BLaER1 treated with 17β-estradiol and CSF1 and Interleukin-3, amounts not matched to agents 10 nM and 100 nM (cell line): ENCODE measurements at regions not wholly inside any gene's neighbourhood (a gene's known extent, or its start where the extent isn't known, plus 50 kb on each side); places are given as distances from the start of the nearest gene placed in this dataset.
A peak's percentile ranks its signal among the peaks of the same experiment; 100 is the strongest.

Experiments used
- H3K27ac ChIP-seq, 11 experiments: shearing (Covaris generic); formaldehyde crosslinking; 2 replicates each; pipeline ENCODE4 v1.8.1; 2022
- H3K27me3 ChIP-seq, 11 experiments: shearing (Covaris generic); formaldehyde crosslinking; 2 replicates each; pipeline ENCODE4 v1.8.1; 2022
- H3K36me3 ChIP-seq, 11 experiments: shearing (Covaris generic); formaldehyde crosslinking; 2 replicates each; pipeline ENCODE4 v1.8.1; 2022
- H3K4me1 ChIP-seq, 10 experiments: shearing (Covaris generic); formaldehyde crosslinking; 2 replicates each; pipeline ENCODE4 v1.8.1; 2022
- H3K4me2 ChIP-seq, 11 experiments: shearing (Covaris generic); formaldehyde crosslinking; 2 replicates each; pipeline ENCODE4 v1.8.1; 2022
- H3K4me3 ChIP-seq, 10 experiments: shearing (Covaris generic); formaldehyde crosslinking; 2 replicates each; pipeline ENCODE4 v1.8.1; 2022
- H3K9ac ChIP-seq, 11 experiments: shearing (Covaris generic); formaldehyde crosslinking; 2 replicates each; pipeline ENCODE4 v1.8.1; 2022
- H3K9me3 ChIP-seq, 11 experiments: shearing (Covaris generic); formaldehyde crosslinking; replicated peaks in 1 of 11; 2 replicates each; pipeline ENCODE4 v1.8.1; 2022
- H4K20me1 ChIP-seq, 11 experiments: shearing (Covaris generic); formaldehyde crosslinking; 2 replicates each; pipeline ENCODE4 v1.8.1; 2022
- Cebpa-rat ChIP-seq, 11 experiments: shearing (Covaris generic); IDR thresholded peaks; 2 replicates each; pipeline ENCODE4 v1.8.1; 2022

DNA sequence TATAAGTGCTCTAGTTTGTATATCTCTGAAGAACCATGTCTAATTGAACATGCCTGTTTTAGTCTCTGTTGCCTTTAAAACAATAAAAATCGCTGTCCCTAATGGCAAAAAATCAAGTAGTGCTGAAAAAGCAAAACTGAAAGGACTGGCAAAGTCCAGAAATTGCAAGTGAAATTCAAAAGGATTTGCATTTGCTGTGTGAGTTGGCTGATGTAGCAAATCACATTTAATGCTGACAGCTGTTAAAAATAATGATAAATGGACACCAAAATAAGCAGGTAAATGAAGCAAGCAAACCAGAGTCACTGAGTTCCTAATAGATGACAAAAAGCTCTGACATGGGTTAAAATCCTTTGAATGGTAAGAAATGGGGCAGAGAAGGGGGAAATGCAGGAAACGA is 874.1 kb downstream of the GRM8 start:
- no peak overlapping the region for H3K4me3 ChIP-seq
- no peak overlapping the region for H3K27ac ChIP-seq
- no peak for TF ChIP-seq Cebpa-rat (IDR thresholded peaks at IDR 0.05)
- H3K4me1 ChIP-seq: no peaks in the 10 kb centered on the region
- no peaks in the 10 kb centered on the region for H4K20me1 ChIP-seq
- H3K36me3 ChIP-seq: no peaks in the 10 kb centered on the region
- no peaks in the 10 kb centered on the region for H3K27me3 ChIP-seq
- no peak overlapping the region for H3K9ac ChIP-seq
- H3K9me3 ChIP-seq: no peaks in the 10 kb centered on the region; a peak in 1 of 22 replicates
- H3K4me2 ChIP-seq: no peak overlapping the region

DNA sequence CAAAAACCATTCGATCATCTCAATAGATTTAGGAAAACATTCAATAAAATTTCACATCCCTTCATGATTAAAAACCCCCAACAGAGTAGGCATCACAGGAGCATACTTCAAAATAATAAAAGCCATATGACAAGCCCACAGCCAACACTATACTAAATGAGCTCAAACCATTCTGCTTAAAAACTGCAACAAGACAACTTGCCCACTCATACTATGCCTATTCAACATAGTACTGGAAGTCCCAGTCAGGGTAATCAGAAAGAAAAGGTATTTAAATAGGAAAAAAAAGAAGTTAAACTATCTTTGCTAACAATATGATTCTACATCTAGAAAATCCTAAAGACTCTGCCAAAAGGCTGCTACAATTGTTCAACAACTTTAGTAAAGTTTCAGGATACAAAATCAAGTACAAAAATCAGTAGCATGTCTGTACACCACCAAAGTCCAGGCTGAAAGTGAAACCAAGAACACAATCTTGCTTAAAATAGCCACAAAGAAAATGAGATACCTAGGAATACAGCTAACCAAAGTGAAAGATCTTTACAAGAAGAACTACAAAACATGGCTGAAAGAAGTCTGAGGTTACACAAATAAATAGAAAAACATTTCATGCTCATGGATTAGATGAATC is 882.6 kb downstream of the GRM8 start:
- H3K4me2 ChIP-seq: 0 out of 22 replicates have a peak overlapping the region, but pooled peaks of 1 of the 11 experiments have one; percentile 11
- no peaks in the 10 kb centered on the region; a peak in 1 of 20 replicates for H3K4me1 ChIP-seq
- no peak overlapping the region for H3K4me3 ChIP-seq
- H3K9me3 ChIP-seq: no peaks in the 10 kb centered on the region
- no peak for TF ChIP-seq Cebpa-rat (IDR thresholded peaks at IDR 0.05)
- no peaks in the 10 kb centered on the region for H4K20me1 ChIP-seq
- no peak overlapping the region for H3K9ac ChIP-seq
- no peaks in the 10 kb centered on the region for H3K36me3 ChIP-seq
- no peak overlapping the region for H3K27ac ChIP-seq
- no peaks in the 10 kb centered on the region for H3K27me3 ChIP-seq

DNA sequence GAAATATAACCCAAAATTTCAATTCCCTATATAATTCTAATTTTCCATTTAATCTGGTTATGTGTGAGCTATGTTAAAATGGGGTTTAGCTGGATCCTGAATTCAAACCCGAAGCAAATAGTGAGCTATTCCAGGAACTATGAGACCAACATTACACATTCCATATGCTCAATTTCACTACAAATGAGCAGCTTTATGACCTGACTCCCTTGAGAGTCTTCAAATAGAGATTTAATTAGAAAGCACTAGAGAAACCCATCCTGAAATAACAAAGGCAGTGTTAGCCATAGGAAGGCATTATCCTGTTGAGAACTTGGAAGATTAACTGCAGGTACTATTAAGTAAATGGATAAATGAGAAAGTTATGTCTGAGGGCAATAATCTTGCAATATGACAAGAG is 890.0 kb downstream of the GRM8 start:
- Histone ChIP-seq H3K4me2 (no peak overlapping the region), H3K36me3 (no peaks in the 10 kb centered on the region), H4K20me1 (no peaks in the 10 kb centered on the region), H3K9me3 (no peaks in the 10 kb centered on the region), H3K4me1 (no peaks in the 10 kb centered on the region), H3K4me3 (no peak overlapping the region), H3K27ac (no peak overlapping the region), H3K9ac (no peak overlapping the region), H3K27me3 (no peaks in the 10 kb centered on the region)
- TF ChIP-seq Cebpa-rat (IDR thresholded peaks at IDR 0.05): no peak

DNA sequence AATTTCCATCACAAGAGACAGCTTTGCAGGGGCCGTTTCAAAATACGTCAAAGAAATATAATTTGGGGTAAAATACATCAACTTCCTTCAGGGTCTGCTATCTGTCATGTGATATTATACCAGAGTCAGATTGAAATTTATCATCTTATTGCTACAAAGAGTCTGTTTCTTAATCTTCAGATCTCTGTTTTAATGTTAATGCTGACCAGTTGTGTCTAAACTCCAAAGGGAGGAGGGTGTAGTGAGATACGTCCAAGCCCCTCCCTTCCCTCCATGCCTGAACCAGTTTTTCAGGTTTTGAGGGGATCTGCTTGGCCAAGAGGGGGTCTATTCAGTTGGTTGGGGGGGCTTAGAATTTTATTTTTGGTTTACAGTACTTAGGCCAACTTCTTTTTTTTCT is 891.6 kb downstream of the GRM8 start:
- Histone ChIP-seq H3K9me3 (no peaks in the 10 kb centered on the region), H3K9ac (no peak overlapping the region), H3K4me2 (no peak overlapping the region), H3K4me3 (no peak overlapping the region), H3K4me1 (no peaks in the 10 kb centered on the region), H3K36me3 (no peaks in the 10 kb centered on the region), H4K20me1 (no peaks in the 10 kb centered on the region), H3K27me3 (no peaks in the 10 kb centered on the region), H3K27ac (no peak overlapping the region)
- no peak for TF ChIP-seq Cebpa-rat (IDR thresholded peaks at IDR 0.05)

DNA sequence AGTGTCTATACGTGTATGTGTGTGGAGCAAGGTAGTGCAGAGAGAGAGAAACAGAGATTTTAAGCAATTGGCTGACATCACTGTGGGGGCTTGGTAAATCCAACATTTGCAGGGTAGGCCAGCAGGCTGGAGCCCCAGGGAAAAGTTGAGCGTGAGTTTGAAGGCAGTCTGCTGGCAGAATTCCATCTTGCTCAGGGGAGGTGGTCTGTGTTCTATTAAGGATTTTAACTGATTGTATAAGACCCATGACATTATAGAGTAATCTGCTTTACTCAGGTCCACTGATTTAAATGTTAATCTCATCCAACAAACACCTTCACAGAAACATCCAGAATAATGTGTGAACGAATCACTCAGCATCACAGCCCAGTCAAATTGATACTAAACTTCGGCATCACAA is 912.9 kb downstream of the GRM8 start:
- H3K27me3 ChIP-seq: no peaks in the 10 kb centered on the region
- no peak overlapping the region for H3K27ac ChIP-seq
- H3K36me3 ChIP-seq: no peaks in the 10 kb centered on the region
- no peak overlapping the region for H3K9ac ChIP-seq
- no peaks in the 10 kb centered on the region for H3K4me1 ChIP-seq
- no peaks in the 10 kb centered on the region for H3K9me3 ChIP-seq
- no peaks in the 10 kb centered on the region for H4K20me1 ChIP-seq
- no peak for TF ChIP-seq Cebpa-rat (IDR thresholded peaks at IDR 0.05)
- H3K4me3 ChIP-seq: no peak overlapping the region
- H3K4me2 ChIP-seq: no peak overlapping the region

DNA sequence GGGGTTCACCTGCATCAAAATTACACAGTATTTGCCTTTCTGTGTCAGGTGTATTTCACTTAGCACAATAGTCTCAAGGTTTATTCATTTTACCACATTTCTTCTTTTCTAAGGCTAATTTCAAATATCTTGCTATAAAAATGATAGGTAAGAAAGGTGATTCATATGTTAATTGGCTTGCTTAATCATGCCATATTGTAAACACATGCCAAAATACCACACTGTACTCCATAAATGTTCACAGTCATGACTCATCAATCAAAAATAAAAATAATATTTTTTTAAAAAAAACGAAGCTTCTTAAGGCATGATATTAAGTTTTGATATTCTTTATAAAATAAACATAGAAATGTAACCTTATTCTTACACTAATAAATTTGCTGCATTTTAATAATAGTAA is 947.1 kb downstream of the GRM8 start:
- no peaks in the 10 kb centered on the region for H3K27me3 ChIP-seq
- H3K36me3 ChIP-seq: no peaks in the 10 kb centered on the region
- no peak for TF ChIP-seq Cebpa-rat (IDR thresholded peaks at IDR 0.05)
- no peak overlapping the region for H3K4me3 ChIP-seq
- H3K9ac ChIP-seq: no peak overlapping the region
- no peaks in the 10 kb centered on the region for H4K20me1 ChIP-seq
- H3K9me3 ChIP-seq: no peaks in the 10 kb centered on the region
- H3K4me1 ChIP-seq: no peaks in the 10 kb centered on the region
- H3K27ac ChIP-seq: no peak overlapping the region
- H3K4me2 ChIP-seq: no peak overlapping the region

DNA sequence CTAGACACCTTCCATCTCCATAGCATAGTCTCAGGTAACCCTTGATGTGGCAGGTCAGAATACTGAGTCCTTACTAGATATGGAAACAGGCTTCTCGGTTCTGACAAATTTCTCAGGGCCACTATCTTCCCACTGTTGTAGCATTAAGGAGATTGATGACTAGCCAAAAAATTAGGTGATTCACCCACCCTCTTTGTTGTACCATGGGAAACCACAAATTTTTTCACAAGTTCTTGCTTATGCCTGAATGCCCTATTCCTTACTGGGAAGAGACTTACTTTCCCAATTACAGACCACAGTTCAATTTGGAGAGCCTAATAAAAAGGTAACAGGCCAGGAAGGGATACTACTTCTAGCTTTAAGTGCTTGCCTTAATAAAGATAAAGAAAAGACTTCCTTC is 948.8 kb downstream of the GRM8 start:
- Histone ChIP-seq H3K9me3 (no peaks in the 10 kb centered on the region), H3K4me2 (no peak overlapping the region)
- no peak for TF ChIP-seq Cebpa-rat (IDR thresholded peaks at IDR 0.05)

DNA sequence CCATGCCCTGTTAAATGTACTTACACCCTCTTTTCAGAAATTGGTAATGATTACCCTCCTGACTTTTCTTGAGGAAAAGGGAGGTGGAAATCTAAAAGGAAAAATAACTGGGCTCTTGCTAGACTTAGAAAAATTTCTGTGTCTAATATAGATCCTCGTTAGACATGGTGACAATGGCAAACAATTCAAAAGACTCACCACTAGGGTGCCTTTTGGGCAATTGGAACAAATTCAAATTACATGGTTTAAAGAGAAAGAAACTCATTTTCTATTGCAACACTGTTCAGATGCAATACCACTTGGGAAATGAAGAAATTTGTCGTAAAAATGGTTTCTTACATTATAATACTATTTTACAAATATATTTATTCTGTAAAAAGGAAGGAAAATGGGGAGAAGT is 950.1 kb downstream of the GRM8 start:
- H3K36me3 ChIP-seq: no peaks in the 10 kb centered on the region

More for the DNA sequence above, 948.8 kb downstream of the GRM8 start:
- H3K4me3 ChIP-seq: no peak overlapping the region
- no peaks in the 10 kb centered on the region for H3K4me1 ChIP-seq
- H3K9ac ChIP-seq: no peak overlapping the region
- H3K27me3 ChIP-seq: no peaks in the 10 kb centered on the region
- no peak overlapping the region for H3K27ac ChIP-seq
- H3K36me3 ChIP-seq: no peaks in the 10 kb centered on the region
- H4K20me1 ChIP-seq: no peaks in the 10 kb centered on the region

DNA sequence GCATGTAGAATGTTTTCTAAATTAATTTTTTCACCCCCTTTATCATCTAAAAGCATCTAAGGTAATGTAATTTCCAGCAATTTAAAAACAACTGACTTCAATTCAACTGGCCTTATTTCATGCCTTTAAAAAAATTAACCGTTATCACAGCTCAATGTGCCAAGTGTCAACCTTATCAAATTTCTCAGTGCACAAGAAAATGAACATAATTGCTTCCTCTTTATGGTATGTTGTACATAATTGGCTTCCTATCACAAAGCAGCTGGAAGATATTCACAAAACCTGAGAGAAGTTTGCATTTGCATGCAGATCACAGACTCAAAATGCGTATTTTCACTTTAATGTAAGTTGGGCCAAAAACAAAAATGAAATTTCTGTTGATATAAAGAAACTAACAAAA is 966.4 kb downstream of the GRM8 start:
- Histone ChIP-seq H3K27ac (no peak overlapping the region), H3K9me3 (no peaks in the 10 kb centered on the region), H3K4me1 (no peaks in the 10 kb centered on the region), H3K4me3 (no peak overlapping the region), H3K36me3 (no peaks in the 10 kb centered on the region), H3K9ac (no peak overlapping the region), H4K20me1 (no peaks in the 10 kb centered on the region), H3K27me3 (no peaks in the 10 kb centered on the region), H3K4me2 (no peak overlapping the region)
- no peak for TF ChIP-seq Cebpa-rat (IDR thresholded peaks at IDR 0.05)

More for the DNA sequence above, 950.1 kb downstream of the GRM8 start:
- H3K27me3 ChIP-seq: no peaks in the 10 kb centered on the region
- no peaks in the 10 kb centered on the region for H4K20me1 ChIP-seq
- no peaks in the 10 kb centered on the region; a peak in 1 of 22 replicates for H3K9me3 ChIP-seq
- no peak overlapping the region for H3K4me3 ChIP-seq
- no peaks in the 10 kb centered on the region for H3K4me1 ChIP-seq
- H3K9ac ChIP-seq: no peak overlapping the region
- no peak for TF ChIP-seq Cebpa-rat (IDR thresholded peaks at IDR 0.05)
- no peak overlapping the region for H3K4me2 ChIP-seq
- no peak overlapping the region for H3K27ac ChIP-seq

DNA sequence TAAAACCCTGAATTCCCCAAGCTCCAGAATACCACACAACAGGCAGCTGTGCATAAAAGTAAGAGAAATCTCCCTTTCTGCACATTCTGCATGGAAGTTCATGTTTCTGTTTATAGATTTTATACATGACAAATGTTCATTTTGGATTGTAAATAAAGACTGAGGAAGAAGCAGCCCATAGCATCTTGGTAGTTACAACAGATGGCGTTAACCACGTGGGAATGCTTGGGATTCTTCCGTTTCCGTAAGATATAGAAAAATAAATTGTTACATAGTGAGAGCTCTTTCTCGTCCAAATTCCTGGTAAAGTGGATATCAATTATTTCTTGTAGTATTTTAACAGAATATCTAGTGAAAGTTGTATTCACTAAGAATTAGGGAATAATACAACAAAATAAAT is 1016.5 kb downstream of the GRM8 start:
- H3K9me3 ChIP-seq: peaks cover 0 to 3% (median 0%) of the 10 kb centered on the region in 11 experiments; a peak in 2 of 22 replicates
- TF ChIP-seq Cebpa-rat (IDR thresholded peaks at IDR 0.05): no peak
- no peaks in the 10 kb centered on the region for H4K20me1 ChIP-seq
- no peaks in the 10 kb centered on the region for H3K4me1 ChIP-seq
- no peaks in the 10 kb centered on the region for H3K27me3 ChIP-seq
- no peak overlapping the region for H3K9ac ChIP-seq
- no peak overlapping the region for H3K4me2 ChIP-seq
- H3K4me3 ChIP-seq: no peak overlapping the region
- no peaks in the 10 kb centered on the region for H3K36me3 ChIP-seq
- H3K27ac ChIP-seq: no peak overlapping the region
